ENCODE measurements at regions not wholly inside any gene's neighbourhood (a gene's known extent, or its start where the extent isn't known, plus 50 kb on each side); places are given as distances from the start of the nearest gene placed in this dataset.

DNA sequence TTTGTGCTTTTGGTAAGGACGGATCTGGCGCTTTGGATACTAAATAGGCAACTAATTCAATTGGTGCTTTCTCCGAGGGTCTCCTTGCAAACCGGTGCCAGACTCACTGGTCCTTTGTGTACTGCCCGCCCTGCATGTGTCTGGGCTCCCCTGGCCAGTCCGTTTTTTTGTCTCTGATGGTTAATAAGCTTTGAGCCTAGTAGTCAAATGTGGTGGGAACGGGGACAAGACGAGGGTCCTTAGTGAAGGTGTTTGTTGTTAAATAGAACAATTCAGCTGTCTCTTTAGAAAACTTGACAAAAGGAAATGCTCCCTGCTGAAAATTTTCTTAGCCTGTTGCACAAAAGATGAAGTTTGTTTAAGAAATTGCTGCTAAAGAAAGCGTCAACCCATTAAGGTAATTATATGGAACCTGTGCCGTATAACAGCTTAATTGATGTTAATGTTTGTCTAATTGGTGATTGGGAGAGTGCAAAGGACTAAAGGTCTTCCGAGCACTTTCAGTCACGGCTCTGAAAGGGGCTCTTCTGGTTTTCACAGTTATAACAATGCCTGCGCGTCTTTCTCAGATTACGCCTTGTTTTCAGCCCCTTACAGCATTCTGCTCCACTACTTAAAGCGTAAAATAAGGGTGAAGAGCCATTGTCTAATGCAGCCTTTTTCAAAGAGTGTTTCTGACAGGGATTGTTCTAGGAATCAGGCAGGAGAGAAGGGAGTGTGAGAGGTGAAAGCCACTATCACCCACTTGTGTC, 537.4 kb downstream of the PRKD1 start:
- Histone ChIP-seq H4K20me1 (ENCODE audit: insufficient read depth, low read length) (no peaks in the 10 kb centered on the region), H3K4me1 (ENCODE audit: control insufficient read depth in 1 of 2, insufficient read depth in 2 of 2, low read length in 2 of 2) (no peaks in the 10 kb centered on the region), H3K36me3 (replicated peaks in 1 of 2; ENCODE audit: control insufficient read depth in 1 of 2, insufficient read depth in 2 of 2, low read length in 2 of 2) (no peaks in the 10 kb centered on the region), H3K9ac (ENCODE audit: insufficient read depth, low read length, poor library complexity, severe bottlenecking) (no peak overlapping the region), H3K27me3 (ENCODE audit: control insufficient read depth in 2 of 2, insufficient read depth in 2 of 2, low read length in 2 of 2) (no peaks in the 10 kb centered on the region), H3K27ac (ENCODE audit: low read depth in 1 of 2, low read length in 2 of 2) (no peak overlapping the region), H3K4me3 (replicated peaks in 1 of 3; ENCODE audit: low read depth in 2 of 3, low read length in 3 of 3) (no peak overlapping the region), H3K4me2 (replicated peaks; ENCODE audit: extremely low read depth, low read length, poor library complexity, severe bottlenecking) (no peak overlapping the region), H3K79me2 (ENCODE audit: insufficient read depth, low read length) (no peaks in the 10 kb centered on the region), H3K9me3 (replicated peaks in 1 of 2; ENCODE audit: control insufficient read depth in 1 of 2, insufficient read depth in 1 of 2, low read length in 2 of 2) (no peaks in the 10 kb centered on the region), H2AFZ (ENCODE audit: insufficient read depth, low read depth, low read length, poor library complexity, severe bottlenecking) (no peak overlapping the region)
- Mint-ChIP-seq H3K9me3 (peaks cover 0 to 2% (median 0%) of the 10 kb centered on the region in 7 donors), H3K27ac (no peak overlapping the region), H3K4me1 (no peaks in the 10 kb centered on the region), H3K27me3 (ENCODE audit: low read depth in 3 of 3) (no peaks in the 10 kb centered on the region), H3K4me3 (no peak overlapping the region), H3K36me3 (no peaks in the 10 kb centered on the region)
- DNase-seq: no peak
- intact Hi-C loops (cut with micrococcal nuclease): no loop called here
- 34% methylated on average over 11 of the region's 16 CpGs for whole genome bisulfite sequencing (ENCODE audit: insufficient coverage)
- TF ChIP-seq, protein P1, sequence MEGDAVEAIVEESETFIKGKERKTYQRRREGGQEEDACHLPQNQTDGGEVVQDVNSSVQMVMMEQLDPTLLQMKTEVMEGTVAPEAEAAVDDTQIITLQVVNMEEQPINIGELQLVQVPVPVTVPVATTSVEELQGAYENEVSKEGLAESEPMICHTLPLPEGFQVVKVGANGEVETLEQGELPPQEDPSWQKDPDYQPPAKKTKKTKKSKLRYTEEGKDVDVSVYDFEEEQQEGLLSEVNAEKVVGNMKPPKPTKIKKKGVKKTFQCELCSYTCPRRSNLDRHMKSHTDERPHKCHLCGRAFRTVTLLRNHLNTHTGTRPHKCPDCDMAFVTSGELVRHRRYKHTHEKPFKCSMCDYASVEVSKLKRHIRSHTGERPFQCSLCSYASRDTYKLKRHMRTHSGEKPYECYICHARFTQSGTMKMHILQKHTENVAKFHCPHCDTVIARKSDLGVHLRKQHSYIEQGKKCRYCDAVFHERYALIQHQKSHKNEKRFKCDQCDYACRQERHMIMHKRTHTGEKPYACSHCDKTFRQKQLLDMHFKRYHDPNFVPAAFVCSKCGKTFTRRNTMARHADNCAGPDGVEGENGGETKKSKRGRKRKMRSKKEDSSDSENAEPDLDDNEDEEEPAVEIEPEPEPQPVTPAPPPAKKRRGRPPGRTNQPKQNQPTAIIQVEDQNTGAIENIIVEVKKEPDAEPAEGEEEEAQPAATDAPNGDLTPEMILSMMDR (IDR thresholded peaks at IDR 0.05): no peak

DNA sequence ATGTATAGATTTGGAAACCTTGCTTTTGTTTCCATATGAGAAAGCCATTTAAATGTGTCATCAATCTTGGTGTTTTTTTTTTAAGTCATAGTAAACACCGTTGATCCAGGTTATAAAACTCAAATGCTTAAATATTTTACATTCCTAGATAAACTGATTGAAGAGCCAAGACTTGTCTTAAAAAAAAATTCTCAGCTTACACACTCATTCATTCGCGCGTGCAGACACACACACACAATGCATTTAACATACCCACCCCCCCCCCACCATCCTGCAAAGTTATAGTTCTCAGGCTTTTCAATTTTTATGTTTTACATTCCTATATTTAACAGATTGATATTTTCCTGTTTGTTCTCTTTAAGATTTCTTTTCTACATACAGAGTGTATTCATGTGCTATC, 536.4 kb downstream of the PRKD1 start:
- Mint-ChIP-seq H3K27ac (no peak overlapping the region), H3K36me3 (no peaks in the 10 kb centered on the region), H3K4me1 (no peaks in the 10 kb centered on the region), H3K9me3 (peaks cover 0 to 2% (median 0%) of the 10 kb centered on the region in 7 donors), H3K27me3 (ENCODE audit: low read depth in 3 of 3) (no peaks in the 10 kb centered on the region), H3K4me3 (no peak overlapping the region)
- H3K4me1 ChIP-seq (ENCODE audit: control insufficient read depth in 1 of 2, insufficient read depth in 2 of 2, low read length in 2 of 2): no peaks in the 10 kb centered on the region
- no peaks in the 10 kb centered on the region for H4K20me1 ChIP-seq (ENCODE audit: insufficient read depth, low read length)
- no peak overlapping the region for H2AFZ ChIP-seq (ENCODE audit: insufficient read depth, low read depth, low read length, poor library complexity, severe bottlenecking)
- H3K9me3 ChIP-seq (replicated peaks in 1 of 2; ENCODE audit: control insufficient read depth in 1 of 2, insufficient read depth in 1 of 2, low read length in 2 of 2): no peaks in the 10 kb centered on the region
- H3K4me3 ChIP-seq (replicated peaks in 1 of 3; ENCODE audit: low read depth in 2 of 3, low read length in 3 of 3): no peak overlapping the region
- H3K4me2 ChIP-seq (replicated peaks; ENCODE audit: extremely low read depth, low read length, poor library complexity, severe bottlenecking): no peak overlapping the region
- H3K27ac ChIP-seq (ENCODE audit: low read depth in 1 of 2, low read length in 2 of 2): no peak overlapping the region
- no peaks in the 10 kb centered on the region for H3K36me3 ChIP-seq (replicated peaks in 1 of 2; ENCODE audit: control insufficient read depth in 1 of 2, insufficient read depth in 2 of 2, low read length in 2 of 2)
- no peak for DNase-seq
- TF ChIP-seq, protein P1 (IDR thresholded peaks at IDR 0.05): no peak
- intact Hi-C loops (cut with micrococcal nuclease): no loop called here
- no peak overlapping the region for H3K9ac ChIP-seq (ENCODE audit: insufficient read depth, low read length, poor library complexity, severe bottlenecking)
- no peaks in the 10 kb centered on the region for H3K27me3 ChIP-seq (ENCODE audit: control insufficient read depth in 2 of 2, insufficient read depth in 2 of 2, low read length in 2 of 2)
- WGBS (ENCODE audit: insufficient coverage): no CpG with 5 or more reads among the region's 4 CpGs
- no peaks in the 10 kb centered on the region for H3K79me2 ChIP-seq (ENCODE audit: insufficient read depth, low read length)
